ENCODE measurements at regions not wholly inside any gene's neighbourhood (a gene's known extent, or its start where the extent isn't known, plus 50 kb on each side); places are given as distances from the start of the nearest gene placed in this dataset.

DNA sequence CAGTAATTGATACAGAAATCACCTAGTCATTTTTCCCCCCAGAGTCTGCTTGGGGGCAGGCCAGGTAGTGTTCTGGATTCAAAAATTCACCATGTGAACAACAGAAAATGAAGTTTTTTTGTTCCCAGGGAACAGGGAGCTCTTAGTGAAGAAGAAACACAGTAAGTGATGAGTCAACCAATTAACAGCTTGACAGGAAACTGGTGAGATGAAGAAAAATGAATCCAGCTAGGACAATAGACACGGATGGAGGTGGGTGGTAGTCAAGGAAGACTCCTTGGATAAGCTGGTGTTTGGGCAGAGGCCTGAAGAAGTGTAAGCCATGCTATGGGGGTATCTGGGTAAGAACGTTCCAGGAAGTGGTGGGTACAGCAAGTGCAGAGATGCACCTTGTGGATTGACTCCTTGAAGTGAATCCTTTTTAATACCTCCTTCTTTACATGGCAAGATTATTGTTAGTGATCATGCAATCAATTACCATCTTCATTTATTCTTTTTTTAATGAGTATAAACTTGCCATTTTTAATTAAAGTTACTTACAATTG lies 339.9 kb upstream of the RGMA start:
- no peak for DNase-seq (ENCODE audit: low spot score)

DNA sequence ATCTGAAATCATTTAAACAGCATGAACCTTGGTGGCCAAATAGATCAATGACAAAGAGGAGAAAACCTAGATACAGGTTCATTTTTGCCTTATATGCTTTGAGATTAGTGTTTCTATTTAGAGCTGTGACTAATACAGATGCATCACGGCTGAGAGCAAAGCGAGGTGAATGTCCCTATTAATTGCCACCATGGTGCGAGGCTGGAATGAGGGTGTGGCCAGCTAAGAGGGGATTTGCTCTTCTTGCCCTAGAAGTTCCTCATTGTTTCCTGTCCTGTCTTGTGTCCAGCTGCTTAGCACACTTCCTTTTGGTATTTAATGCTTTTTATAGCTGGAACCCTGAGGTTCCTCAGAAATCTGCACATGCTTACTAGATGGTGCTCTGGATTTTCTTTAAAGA lies 339.1 kb upstream of the RGMA start:
- no peak for DNase-seq (ENCODE audit: low spot score)

DNA sequence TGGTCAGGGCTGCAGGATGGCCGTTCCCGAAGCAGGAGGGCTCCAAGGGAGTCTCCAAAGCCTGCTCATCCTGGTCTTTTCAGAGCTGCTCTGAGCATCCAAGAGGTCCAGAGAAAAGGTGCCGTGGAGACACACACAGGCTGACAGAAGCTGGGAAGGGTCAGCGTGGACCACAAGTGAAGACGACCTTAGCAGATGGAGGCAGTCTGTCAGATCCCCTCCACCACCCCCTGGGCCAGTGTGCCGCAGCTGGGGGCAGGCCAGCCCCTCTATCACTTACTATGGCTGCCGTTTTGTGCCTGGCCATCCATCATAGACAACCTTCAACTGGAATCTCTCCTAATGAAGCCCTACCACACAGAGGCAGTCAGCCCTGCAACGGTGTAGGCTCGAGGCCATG lies 335.1 kb upstream of the RGMA start:
- DNase-seq (ENCODE audit: low spot score): no peak

DNA sequence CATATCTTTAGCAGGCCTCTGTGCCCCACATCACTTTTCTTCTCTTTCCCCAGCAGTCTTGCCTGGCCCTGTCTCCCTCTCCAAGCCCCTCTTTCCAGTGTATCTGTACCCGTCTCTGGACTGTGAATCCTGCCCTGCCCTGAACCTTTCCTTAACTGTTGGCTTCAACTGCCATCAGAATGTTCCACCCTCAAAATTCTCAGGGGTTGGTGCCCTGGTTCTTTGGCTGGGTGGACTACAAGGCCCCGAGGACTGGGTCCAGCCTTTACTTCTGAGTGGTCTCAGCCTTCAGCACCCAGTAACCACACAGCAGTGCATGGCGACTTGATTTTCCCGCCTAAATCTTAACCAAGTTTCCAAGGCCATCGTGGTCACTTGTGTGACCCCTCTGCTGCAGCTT lies 333.5 kb upstream of the RGMA start:
- DNase-seq (ENCODE audit: low spot score): no peak

DNA sequence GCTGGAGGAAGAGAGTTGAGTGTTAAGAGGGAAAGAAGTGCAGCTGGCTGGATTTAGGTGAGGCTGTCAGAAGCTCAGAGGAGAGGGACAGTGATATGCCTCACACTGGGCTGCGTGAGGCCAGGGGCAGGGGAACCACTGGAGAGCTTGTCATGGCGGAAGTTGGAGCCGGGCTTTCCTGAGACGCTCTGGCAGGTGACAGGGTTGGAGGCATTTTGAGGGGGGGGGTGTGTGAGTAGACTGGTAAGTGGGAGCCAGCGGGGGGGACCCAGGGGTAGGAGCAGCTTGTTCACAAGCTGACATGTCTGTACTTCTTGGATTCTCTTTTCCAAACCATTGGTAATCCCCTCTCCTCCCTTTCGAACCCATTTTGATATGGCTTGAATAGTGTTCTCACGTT lies 331.5 kb upstream of the RGMA start:
- no peak for DNase-seq (ENCODE audit: low spot score)

DNA sequence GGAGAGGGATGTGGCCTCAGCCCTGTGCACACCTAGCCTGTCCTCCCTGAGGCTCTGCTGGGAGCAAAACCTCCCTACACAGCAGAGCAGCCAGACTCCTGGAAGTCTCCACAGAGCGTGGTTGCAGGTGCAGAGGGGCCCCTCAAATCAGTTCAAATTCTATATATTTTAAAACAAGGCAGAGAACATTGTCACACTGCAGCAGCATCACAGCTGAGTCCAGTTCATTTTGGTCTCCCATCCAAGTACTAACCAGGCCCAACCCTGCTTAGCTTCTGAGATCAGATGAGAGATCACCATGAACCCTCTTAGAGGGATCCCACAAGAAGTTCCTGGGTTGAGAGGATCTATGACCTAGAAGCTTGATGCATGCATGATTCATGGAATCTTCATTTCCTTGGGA lies 331.0 kb upstream of the RGMA start:
- DNase-seq (ENCODE audit: low spot score): no peak

DNA sequence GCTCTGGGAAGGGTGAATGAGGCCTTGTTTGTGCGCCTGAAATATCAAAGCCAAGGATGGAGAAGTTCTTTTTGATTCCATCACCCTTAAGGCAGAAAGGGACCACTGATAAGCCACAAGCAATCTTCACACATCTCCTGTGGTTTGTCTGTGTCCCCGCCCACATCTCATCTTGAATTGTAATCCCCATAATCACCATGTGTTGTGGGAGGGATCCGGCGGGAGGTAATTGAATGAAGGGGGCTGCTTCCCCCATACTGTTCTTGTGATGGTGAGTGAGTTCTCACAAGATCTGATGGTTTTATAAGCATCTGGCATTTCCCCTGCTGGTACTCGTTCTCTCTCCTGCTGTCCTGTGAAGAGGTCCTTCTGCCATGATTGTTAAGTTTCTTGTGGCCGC lies 329.6 kb upstream of the RGMA start:
- DNase-seq (ENCODE audit: low spot score): no peak

DNA sequence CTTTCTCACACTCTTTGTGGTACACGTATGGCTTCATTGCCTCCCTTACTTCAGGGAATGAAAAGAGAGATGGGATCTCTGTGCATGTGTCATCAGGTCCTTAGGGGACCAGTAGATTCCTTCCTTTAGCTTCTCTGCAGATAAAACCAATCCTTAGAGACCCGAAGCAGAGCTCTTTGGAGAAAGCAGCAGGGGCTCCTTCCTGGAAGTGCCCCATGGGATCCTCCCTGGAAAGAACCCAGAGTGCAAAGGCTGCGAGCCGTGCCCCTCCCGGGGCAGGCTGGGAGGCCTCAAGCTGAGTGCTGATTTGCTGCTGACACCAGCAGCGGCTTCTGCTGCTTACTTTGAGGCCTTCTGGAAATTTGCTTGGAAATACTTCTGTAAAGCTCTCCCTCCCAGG lies 328.6 kb upstream of the RGMA start:
- DNase-seq (ENCODE audit: low spot score): no peak

DNA sequence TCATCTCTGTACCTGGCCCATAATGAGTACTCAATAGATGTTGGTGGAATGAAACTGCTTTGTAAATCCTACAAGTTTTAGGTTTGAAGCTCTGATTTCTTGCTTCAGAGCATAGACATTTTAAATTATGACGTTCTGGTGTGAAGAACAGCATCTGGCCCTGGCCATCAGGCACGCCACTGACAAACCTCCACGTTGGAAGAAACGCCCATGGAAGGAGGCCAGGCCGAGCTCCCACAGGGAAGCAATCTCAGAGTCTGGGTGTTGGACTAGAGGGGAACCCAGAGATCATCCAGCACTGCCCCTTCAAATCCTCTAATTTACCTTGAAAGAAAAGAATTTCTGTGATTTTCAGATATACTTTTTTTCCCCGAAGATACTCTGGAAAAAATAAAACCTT lies 328.1 kb upstream of the RGMA start:
- no peak for DNase-seq (ENCODE audit: low spot score)

DNA sequence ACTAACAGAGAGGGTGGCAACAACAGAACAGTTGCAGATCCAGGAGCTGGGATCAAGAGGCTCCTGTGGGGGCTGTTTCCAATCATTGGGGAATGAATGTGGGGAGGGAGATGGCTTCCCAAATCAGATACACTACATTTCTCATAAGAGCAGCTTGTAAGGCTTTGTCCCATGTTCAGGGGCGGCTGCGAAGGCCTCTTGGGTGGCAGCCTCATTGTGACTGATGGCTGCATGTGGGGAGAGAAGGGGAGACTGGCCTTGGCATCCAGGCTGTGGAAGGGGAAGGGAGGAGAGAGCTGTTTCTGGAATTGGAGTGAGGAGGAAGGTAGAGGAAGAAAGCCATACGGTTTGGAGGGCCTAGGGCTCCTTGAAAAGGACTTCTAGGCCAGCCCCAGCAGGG lies 326.6 kb upstream of the RGMA start:
- no peak for DNase-seq (ENCODE audit: low spot score)

DNA sequence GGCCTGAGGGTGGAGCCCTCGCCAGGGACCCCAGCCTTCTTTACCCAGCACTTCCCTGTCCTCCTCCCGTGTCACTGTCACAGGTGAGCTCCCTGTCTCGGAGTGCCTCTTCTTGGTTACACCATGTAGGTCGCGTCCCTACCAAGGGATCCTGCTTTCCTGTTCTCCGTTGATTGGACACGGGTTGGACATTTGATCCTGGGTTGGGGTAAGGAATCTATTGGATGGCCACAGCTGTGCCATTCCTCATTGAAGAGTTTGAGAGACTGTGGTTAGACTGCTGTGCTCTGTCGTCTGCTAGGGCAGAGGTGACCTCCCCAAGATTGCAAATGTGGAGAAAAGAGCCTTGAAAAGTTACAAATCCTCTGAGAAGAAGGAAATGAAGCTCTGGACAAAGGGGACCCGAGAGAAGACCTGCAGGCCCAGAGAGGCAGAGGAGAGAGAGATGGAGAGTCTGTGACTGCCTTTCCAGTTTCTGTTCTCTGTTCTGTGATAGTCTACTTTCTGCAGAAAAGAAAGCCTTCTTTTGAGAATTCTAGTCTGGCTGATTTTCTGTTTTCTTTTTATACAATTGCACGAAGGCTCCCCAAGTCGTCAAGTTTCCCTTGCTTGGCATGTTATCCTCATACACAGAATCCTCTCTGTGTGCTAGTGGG lies 325.7 kb upstream of the RGMA start:
- DNase-seq (ENCODE audit: low spot score): no peak

DNA sequence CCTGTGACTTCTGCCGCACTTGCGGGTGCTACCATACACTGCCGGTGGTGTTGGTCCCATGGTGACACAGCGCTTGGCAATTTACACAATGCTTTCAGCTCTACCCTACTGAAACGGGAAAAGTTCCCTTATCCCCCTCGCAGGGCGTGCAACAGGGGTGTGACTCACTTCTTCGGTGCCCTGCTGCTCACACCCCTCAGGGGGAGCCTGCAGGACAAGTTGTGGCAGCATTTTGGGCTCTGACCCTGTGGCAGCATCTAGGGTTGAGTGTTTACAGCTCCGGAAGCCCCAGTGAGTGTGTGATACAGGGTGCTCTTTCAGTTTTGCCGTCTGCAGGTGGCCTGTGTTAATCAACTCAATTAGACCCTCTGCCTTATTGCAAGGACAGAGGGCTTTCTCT lies 324.7 kb upstream of the RGMA start:
- DNase-seq (ENCODE audit: low spot score): no peak

DNA sequence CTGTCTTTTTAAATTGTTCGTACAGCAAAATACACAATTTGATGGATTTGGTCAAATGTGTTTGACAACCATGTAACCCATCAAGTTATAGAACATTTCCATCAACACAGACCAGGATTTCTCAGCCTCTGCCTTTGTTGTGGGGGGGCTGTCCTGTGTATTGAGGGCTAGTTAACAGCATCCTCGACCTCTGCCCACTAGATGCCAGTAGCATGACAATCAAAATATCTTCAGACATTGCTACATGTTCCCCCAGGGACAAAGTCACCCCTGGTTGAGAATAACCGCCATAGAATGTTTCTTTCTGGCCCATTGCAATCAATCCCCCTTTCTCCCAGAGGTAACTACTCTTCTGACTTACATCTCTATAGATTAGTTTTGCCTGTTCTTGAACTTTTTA lies 310.1 kb upstream of the RGMA start:
- DNase-seq (ENCODE audit: low spot score): no peak

DNA sequence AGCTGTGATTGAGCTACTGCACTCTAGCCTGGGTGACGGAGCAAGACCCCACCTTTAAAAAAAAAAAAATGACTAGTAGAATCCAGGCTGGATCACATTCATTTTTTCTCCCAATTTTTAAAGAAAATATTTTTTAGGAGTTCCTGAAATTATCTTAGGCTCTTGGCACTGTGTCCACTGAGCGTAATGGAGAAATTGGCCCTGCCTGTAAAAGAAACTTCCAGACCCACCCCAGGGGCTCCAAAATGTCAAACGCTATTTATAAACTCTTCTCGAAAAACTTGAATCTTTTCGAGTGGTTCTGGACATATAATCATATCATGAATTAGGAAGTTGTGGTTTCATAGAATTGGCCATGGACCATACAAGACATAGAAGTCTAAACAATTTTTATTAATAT lies 300.2 kb upstream of the RGMA start:
- DNase-seq (ENCODE audit: low spot score): no peak

DNA sequence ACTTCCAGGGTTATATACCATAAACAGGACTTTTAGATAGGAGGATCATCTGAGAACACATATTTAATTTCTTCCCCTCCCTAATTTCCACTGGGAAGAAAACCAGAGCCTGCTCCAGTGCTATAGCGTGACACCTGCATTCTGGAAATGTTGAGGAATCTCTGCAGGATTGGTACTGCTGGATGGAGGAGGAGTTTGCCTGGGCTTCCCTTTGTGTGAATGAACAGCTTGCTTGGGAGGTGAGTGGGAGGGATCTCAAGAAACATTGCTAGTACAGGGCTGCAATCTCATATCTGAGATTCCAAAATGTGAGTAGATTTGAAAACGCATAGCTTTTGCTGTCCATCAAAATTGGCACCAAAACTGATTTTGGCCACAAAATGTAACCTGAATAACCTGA lies 295.9 kb upstream of the RGMA start:
- DNase-seq (ENCODE audit: low spot score): no peak

DNA sequence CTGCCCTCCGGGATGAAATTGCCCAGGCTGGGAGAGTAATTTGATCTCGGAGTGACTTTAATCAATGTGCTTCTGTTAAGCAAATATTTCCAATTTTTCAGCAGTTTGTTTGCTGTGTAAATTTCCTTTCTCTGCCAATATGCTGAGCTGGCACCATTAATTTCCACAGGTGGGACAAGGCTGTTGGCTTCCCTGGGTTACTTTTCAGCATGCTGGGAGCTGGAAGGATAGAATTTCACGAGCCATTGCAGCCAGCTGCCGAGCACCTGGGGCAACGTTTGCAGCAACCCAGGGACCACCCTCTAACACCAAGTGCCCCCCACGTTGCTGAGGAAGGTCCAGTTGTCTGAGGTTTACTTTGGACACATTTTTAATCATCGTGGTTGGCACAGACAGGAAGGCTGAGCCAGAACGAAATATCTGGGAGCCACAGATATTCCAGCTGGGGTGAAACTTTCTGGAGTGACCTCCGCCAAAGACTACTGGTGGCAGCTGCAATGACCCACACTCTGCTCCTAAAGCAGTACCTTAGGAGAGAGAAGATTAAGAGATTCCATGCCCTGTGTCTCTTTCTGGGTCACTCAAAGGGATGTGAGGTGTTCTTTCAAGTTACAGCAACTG lies 293.3 kb upstream of the RGMA start:
- DNase-seq (ENCODE audit: low spot score): no peak

DNA sequence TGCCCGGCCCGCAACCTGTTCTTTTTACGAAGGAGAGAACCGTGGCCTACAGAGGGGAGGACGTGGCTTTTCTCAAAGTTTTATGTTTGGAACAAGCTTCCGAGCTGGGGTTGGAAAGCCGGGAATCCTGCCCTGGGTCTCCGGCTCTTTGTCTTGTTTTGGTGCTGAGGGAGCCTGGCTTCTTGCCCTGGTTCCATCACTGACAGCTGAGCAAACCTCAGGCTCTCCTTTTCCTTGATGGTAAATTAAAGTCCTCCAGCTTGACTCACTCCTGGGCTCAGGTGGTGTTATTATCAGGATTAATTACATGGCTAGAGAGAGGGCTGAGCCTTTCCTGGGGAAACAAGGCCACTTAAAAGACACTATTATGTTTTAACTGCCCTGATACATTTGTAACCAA lies 289.5 kb upstream of the RGMA start:
- no peak for DNase-seq (ENCODE audit: low spot score)

DNA sequence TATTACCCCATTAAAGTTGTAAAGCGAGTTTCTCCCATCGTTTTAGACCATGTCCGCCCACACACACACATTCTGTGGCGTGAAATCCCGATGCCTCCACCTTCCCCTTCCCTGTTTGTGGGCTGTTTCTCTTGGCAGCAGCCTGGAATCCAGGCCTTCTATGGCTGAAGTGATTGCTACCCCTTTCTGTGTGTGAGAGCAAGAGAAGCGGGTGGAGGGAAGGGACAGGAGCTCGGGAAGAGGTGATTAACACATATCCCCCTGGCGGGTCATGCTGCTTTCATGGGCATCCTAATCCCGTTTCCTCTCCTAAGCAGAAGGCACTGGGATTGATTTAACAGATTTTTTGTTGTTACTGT lies 283.8 kb upstream of the RGMA start:
- DNase-seq (ENCODE audit: low spot score): no peak

DNA sequence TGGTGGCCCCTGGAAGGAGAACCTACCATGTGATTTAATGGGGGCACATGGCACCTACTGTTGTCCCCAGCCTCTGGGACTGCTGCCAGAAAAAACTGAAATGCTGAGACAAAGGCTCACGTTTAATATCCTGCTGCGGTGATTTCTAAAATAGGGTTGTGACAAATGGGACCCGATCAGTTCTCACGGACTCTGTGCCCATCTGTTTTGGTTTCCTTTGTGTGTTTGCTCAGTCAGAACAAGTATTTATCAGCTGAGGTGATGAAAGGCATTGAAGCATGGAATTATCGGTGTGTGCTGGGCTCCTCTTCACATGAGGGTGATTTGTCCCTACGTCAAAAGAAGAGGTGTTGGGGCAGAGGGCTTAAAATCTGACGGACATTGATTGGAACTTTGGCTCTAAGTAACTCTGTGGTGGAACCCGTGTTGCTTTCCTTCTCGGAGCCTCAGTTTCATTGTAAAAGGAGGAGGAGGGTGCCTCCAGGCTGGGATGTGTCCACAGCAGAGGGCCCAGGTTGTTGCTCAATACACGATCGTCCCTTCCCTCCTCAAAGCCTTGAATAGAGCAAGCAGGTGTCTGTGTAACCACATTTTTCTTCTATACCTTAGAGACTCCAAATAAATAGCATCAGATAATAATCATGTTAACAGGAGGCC lies 283.3 kb upstream of the RGMA start:
- no peak for DNase-seq (ENCODE audit: low spot score)

DNA sequence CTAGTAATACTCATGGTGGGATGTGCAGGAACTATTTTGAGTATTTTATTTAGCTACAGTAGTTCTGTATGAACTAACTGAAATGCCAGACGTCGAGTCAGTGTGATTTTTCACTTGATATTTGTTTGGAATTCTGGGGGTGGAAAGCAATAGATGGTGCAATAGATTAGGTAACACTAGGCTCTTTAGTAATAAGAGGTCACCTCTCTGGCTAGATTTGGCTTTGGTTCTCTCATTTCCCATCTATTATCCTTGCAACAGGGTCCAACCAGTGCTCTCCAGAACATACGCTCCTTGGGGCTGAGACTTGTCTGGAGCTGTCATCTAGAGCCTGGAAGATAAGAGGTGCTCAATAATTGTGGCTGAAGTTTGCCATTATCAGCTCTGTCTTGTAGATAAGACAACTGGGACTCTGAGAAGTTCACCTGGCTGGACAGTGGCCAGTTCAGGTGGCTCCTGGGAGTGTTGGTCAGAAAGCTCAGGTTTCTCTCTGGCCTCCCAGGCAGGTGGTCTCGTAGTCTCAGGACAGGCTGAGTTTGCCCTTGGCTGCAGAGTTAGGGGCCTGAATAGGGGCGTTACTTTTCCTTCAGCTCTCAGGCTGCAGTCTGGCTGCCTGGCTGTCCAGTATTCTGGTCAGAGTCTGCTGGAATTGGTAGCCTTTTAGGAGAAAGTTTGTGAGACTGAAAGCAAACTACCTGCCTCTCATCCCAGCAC lies 277.5 kb upstream of the RGMA start:
- DNase-seq (ENCODE audit: low spot score): no peak

DNA sequence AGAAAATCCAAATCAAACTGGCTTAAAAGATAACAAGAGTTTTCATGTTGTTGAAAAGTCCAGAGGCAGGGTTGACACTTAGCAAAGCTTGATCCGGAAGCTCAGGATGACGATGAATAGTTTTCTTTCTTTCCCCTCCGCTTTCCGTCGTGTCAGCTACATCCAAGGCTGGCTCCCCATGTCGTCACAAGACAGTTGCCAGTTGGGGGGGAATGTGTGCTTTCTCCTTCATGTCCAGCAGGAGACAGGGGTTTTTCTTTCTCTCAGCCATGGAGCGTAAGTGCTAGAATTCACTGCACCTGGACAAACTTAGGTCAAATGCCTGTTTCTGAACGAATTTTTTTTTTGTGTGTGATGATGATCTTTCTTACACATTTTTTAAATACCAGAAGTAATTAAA lies 273.8 kb upstream of the RGMA start:
- no peak for DNase-seq (ENCODE audit: low spot score)

DNA sequence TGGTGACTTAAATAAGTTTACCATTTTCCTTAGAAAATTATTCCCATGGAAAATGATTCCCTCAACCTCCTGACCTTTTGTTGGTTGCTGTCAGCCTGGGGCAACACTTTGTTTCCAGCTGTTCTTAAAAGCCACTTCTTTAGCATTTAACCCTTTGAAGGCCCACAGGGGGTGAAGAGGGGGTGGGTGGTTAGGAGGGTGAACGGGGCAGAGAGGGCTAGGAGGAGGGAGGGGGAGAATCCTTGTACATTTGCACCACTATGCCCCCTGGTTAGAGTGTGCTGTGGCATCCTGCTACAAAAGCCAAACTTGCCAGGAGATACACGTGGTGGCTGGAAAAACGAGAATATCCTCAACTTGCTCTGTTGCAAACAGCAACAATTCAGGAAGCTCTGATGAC lies 273.2 kb upstream of the RGMA start:
- no peak for DNase-seq (ENCODE audit: low spot score)

DNA sequence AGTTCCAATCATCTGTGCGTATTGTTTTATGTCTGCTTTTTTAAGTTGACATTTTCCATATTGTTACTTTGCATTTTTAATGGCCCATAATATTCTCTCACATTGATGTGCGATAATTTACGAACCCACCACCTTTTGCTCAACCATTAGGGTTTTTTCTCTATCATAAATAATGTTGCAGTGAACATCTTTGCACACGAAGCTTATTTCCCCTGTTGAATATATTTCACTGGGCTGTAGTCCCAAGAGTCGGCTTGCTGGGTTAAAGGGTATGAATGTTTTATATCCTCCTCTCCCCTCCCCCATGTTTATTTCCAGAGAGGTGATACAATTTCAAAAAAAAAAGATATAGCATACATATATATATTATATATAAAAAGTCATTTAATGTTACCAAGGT lies 272.7 kb upstream of the RGMA start:
- DNase-seq (ENCODE audit: low spot score): no peak

Measured in hematopoietic multipotent progenitor cell treated with erythropoietin and hydrocortisone succinate and interleukin-3 and kit ligand, for 15 days (in vitro differentiated cells).